Bronchial epithelial cell (primary cell): ENCODE measurements at regions not wholly inside any gene's neighbourhood (a gene's known extent, or its start where the extent isn't known, plus 50 kb on each side); places are given as distances from the start of the nearest gene placed in this dataset.
"Not testable (repeated sequence)": the region's sequence is repeated elsewhere in the genome, so short reads cannot be mapped to it uniquely, and the experiment has no call there.

Experiments used
- DNase-seq: peaks from one replicate; pipeline ENCODE4 v3.0.0-alpha.2; 2010; ENCODE audit warnings: low read depth
- FAIRE-seq: peaks from 2 replicates; lab custom pipeline; 2011; peaks lifted over from hg19 to GRCh38; lab: Jason Lieb, UNC
- H3K27me3 ChIP-seq: 2 replicates; pipeline ENCODE4 v1.5.1; 2011; ENCODE audit warnings: low read length; ENCODE audit not compliant: control insufficient read depth, insufficient read depth
- H3K36me3 ChIP-seq: 2 replicates; pipeline ENCODE4 v1.5.1; 2011; ENCODE audit warnings: low read length; ENCODE audit not compliant: control insufficient read depth, insufficient read depth
- H3K4me3 ChIP-seq: 2 replicates; pipeline ENCODE4 v1.5.1; 2011; ENCODE audit warnings: mild to moderate bottlenecking, low read depth, low read length, control low read depth
- TF ChIP-seq, protein P1 (sequence below): IDR thresholded peaks from 2 replicates; pipeline ENCODE4 v1.5.1; 2011; ENCODE audit warnings: mild to moderate bottlenecking, moderate library complexity, low read length, control low read depth, inconsistent platforms; ENCODE audit not compliant: insufficient read depth, severe bottlenecking

DNA sequence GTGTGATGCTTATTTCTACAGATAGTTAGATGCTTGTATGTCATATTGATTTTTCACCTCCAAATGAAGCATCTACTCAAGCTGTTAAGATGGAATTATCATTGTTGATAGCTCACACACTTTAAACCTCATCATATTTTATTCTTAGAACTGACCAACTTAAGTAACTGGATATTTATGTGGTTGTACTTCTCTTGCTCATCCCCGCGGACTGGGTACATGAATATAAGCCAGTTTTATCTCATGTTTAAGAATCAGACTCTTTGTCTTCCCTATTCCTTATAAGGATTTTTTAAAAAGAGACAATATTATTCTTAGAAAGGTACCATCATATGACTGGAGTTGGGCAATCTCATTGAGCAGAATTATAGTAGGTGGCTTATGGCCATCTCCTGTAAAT lies 358.7 kb downstream of the DSC3 start:
- TF ChIP-seq, protein P1, sequence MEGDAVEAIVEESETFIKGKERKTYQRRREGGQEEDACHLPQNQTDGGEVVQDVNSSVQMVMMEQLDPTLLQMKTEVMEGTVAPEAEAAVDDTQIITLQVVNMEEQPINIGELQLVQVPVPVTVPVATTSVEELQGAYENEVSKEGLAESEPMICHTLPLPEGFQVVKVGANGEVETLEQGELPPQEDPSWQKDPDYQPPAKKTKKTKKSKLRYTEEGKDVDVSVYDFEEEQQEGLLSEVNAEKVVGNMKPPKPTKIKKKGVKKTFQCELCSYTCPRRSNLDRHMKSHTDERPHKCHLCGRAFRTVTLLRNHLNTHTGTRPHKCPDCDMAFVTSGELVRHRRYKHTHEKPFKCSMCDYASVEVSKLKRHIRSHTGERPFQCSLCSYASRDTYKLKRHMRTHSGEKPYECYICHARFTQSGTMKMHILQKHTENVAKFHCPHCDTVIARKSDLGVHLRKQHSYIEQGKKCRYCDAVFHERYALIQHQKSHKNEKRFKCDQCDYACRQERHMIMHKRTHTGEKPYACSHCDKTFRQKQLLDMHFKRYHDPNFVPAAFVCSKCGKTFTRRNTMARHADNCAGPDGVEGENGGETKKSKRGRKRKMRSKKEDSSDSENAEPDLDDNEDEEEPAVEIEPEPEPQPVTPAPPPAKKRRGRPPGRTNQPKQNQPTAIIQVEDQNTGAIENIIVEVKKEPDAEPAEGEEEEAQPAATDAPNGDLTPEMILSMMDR = no peak
- DNase-seq (no peak), FAIRE-seq (no peak)
- H3K4me3 ChIP-seq = no peak overlapping the region
- no peaks in the 10 kb centered on the region for H3K27me3 ChIP-seq
- no peaks in the 10 kb centered on the region for H3K36me3 ChIP-seq

DNA sequence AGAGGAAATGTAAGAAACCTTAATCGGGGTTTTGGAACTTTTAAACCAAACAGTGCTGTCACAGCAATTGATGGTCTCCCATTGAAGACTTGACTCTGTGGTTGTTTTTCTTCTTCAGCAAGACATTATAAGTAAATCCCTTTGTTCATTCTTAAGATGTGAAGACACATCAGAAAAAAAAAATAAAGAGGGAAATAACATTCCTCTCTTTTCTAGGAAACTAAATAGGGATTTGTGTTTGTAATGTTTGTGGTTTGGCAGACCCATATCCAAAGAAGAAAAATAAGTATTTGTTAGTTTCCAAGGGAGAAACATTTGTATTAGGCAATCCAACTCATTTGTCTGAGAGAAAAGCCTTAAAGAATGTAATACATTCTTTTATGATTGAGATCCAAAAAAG lies 359.9 kb downstream of the DSC3 start:
- no peak for FAIRE-seq
- H3K36me3 ChIP-seq = no peaks in the 10 kb centered on the region
- no peak for DNase-seq
- TF ChIP-seq, protein P1 = no peak
- no peaks in the 10 kb centered on the region for H3K27me3 ChIP-seq
- H3K4me3 ChIP-seq = no peak overlapping the region

DNA sequence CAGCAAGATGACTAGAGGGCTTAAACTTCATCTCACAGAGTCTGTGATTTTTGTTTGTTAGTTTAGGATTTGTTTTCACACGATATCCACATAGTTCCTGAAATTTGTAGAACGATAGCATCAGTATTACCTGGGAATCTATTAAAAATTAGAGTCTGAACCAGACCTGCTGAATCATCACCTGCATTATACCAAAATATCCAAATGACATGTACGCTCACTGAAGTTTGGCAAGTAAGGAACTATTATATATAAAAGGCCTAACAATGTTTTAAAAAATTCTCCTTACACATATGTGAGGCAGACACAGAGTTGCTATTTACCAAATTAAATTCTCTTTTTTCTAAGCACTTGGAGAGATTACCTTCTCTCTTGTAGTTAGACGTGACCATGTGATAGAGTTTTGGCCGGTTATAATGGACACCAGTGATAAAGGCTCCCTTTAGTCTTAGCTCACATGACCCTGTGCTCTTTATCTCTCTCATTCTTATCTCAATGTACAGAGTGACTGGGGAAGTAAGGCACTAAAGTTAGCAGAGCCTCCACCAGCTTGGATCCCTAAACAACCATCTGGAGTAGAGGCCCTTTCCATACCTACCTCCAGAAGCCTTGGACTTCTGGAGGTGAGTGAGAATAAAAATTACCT lies 363.1 kb downstream of the DSC3 start:
- FAIRE-seq (no peak), DNase-seq (no peak)
- TF ChIP-seq, protein P1 = no peak
- H3K4me3 ChIP-seq = no peak overlapping the region
- H3K27me3 ChIP-seq = no peaks in the 10 kb centered on the region
- H3K36me3 ChIP-seq = no peaks in the 10 kb centered on the region

DNA sequence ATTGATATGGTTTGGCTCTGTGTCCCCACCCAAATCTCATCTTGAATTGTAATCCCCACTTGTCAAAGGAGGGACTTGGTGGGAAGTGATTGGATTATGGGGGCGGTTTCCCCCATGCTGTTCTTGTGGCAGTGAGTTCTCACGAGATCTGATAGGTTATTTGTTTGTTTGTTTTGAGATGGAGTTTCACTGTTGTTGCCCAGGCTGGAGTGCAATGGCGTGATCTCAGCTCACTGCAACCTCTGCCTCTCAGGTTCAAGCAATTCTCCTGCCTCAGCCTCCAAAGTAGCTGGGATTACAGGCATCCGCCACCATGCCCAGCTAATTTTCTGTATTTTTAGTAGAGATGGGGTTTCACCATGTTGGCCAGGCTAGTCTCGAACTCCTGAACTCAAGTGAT lies 364.7 kb downstream of the DSC3 start:
- not testable (repeated sequence) for FAIRE-seq, H3K36me3 ChIP-seq, H3K27me3 ChIP-seq, DNase-seq, H3K4me3 ChIP-seq

DNA sequence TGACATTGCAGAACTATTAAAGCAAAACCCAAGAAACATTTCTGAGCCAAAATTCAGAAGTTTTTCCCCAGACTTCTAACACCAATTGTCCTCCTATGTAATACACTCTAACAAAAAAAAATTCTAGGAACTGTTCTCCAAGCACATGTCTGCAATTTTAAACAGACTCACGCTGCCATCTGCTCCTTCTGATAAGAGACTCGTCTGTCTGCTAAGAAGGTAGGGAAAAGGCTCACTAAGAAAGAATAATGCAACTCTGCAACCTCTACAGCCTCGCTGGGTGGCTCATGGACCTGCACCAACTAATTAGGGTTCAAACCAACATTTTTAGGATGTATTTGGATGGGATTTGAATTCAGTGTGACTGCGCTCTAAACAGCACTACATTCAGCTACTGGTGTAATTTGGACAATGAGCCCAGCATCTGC lies 366.5 kb downstream of the DSC3 start:
- TF ChIP-seq, protein P1 = no peak
- H3K36me3 ChIP-seq = no peaks in the 10 kb centered on the region
- DNase-seq (no peak), FAIRE-seq (no peak)
- H3K4me3 ChIP-seq = no peak overlapping the region
- H3K27me3 ChIP-seq = no peaks in the 10 kb centered on the region

DNA sequence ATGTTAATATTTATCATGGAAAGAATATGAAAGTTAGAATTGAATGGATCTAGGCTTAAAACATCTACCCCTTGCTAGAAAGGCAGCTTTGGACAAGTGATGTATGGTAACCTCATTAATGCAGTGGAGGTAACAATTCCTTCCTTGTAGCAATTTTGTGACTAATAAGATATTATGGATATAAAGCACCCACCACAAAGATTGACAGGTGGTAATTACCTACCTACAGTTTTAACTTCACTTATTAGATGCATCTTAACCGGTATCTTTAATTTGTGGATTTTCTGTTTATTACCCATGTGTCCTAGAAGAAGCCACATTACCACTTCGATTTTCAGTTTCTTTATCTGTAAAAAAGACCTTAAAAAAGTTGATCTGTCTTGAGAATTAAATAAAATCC lies 367.0 kb downstream of the DSC3 start:
- FAIRE-seq (no peak), DNase-seq (no peak)
- Histone ChIP-seq H3K4me3 (no peak overlapping the region), H3K27me3 (no peaks in the 10 kb centered on the region), H3K36me3 (no peaks in the 10 kb centered on the region)
- TF ChIP-seq, protein P1 = no peak
